Activated T-cell treated with anti-CD3 and anti-CD28 coated beads, Interleukin-2, amount 50 U/mL, for 72 hours (primary cell): ENCODE measurements at regions not wholly inside any gene's neighbourhood (a gene's known extent, or its start where the extent isn't known, plus 50 kb on each side); places are given as distances from the start of the nearest gene placed in this dataset.

ENCODE experiments used
- ATAC-seq, 2 donors: fragments of 150-1000 bp; cut with Tn5 transposase; replicated peaks in 1 of 2; 2 replicates each; pipeline ENCODE4 v1.10.0; 2021; ENCODE audit warnings: moderate library complexity in 2 of 2, mild to moderate bottlenecking in 1 of 2
- DNase-seq, 2 donors: peaks; one replicate each; pipeline ENCODE4 v3.0.0; 2021 to 2022; ENCODE audit warnings: mixed read lengths in 1 of 2
- H3K27ac Mint-ChIP-seq: one replicate; pipeline ENCODE4 v1.8.0; 2022; ENCODE audit warnings: mild to moderate bottlenecking, moderate library complexity, mixed read lengths
- H3K27me3 Mint-ChIP-seq: one replicate; pipeline ENCODE4 v1.8.0; 2022; ENCODE audit warnings: low read depth, mixed read lengths
- H3K36me3 Mint-ChIP-seq, 2 donors: one replicate each; pipeline ENCODE4 v1.8.0; 2022; ENCODE audit warnings: mixed read lengths in 2 of 2, mild to moderate bottlenecking in 1 of 2; ENCODE audit not compliant: insufficient read depth in 2 of 2
- H3K4me1 Mint-ChIP-seq: one replicate; pipeline ENCODE4 v1.8.0; 2022; ENCODE audit warnings: low read depth, mixed read lengths
- H3K4me3 Mint-ChIP-seq, 2 donors: one replicate each; pipeline ENCODE4 v1.8.0; 2022; ENCODE audit warnings: mild to moderate bottlenecking in 2 of 2, mixed read lengths in 2 of 2, moderate library complexity in 2 of 2
- H3K9me3 Mint-ChIP-seq, 2 donors: one replicate each; pipeline ENCODE4 v1.8.0; 2022; ENCODE audit warnings: mixed read lengths in 2 of 2

DNA sequence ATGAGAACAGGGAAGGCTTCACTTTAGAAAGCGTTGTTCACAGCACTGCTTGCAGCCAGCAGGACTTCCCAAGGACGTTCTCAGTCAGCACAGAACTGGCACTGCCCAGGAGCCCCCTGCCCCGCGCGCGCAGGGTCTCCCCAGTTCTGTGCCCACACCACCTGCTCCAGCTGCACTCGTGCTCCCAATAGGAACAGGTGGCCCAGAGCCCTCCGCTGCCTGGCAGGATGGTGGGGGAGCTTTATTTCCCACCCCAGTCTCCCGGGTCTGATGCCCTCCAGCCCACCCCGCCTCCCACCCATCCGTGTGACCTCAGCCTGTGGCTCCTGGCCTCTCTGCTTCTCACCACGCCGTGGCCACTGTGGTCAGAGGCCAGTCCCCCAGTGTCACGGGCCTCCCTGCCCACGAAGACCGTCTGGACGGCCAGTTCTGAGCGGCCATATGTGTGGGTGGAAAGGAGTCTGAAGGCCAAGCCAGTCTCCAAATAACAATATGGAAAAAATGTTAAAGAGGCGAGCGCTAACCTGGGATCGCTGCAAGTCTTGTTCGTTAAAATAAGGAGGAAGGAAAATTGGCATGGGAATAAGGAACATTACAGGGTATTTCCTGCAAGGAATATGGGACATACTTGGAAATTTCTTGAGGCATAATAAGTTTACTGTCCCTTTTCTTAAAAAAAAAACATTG is 54.6 kb upstream of the PCSK6 start:
- Mint-ChIP-seq H3K4me1 (no peaks in the 10 kb centered on the region), H3K27ac (no peak overlapping the region), H3K4me3 (no peak overlapping the region), H3K36me3 (peaks cover 0 to 2% of the 10 kb centered on the region in 2 donors), H3K9me3 (no peaks in the 10 kb centered on the region), H3K27me3 (peaks cover 32% of the 10 kb centered on the region)
- ATAC-seq (no peak), DNase-seq (no peak)

DNA sequence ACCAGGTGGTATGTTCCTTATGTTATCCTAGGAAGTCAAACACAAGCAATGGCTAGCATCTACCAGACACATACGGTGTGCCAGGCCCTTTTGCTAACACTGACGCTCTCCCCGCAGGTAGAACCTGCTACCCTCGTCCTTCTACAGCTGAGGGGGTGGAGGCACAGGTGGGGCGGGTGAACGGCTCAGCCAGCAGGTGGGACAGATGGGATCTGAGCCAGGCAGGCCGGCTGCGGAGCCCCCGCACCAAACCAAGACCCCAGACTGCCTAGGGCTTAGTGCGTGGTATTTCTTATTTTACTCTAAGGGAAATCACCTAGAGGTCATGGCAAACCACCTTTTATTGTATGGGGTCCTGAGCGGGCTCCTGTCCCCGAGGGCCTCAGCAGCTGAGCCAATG is 53.9 kb upstream of the PCSK6 start:
- Mint-ChIP-seq H3K27me3 (peaks cover 28% of the 10 kb centered on the region), H3K36me3 (peaks cover 0 to 2% of the 10 kb centered on the region in 2 donors), H3K9me3 (no peaks in the 10 kb centered on the region), H3K27ac (no peak overlapping the region), H3K4me1 (no peaks in the 10 kb centered on the region), H3K4me3 (no peak overlapping the region)
- ATAC-seq (no peak), DNase-seq (no peak)

DNA sequence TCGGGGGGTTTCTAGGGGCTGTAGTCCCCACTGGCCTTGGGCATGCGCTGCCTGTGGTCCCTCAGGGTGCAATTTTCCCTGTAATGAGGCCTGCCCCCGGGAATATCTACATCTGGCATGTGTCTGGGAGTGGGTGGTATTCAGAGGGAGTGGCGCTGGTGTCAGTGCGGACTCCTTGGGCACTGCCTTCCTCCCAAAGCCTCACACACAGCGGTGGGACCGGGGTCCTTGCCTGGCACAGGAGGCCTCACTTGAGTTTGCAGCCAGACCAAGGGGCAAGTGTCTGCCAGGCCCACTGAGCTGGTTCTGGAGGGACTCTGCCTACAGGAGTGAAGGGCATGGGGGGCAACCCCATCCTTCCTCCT is 53.5 kb upstream of the PCSK6 start:
- Mint-ChIP-seq H3K9me3 (no peaks in the 10 kb centered on the region), H3K27ac (no peak overlapping the region), H3K36me3 (peaks cover 0 to 2% of the 10 kb centered on the region in 2 donors), H3K4me3 (no peak overlapping the region), H3K27me3 (peaks cover 27% of the 10 kb centered on the region), H3K4me1 (no peaks in the 10 kb centered on the region)
- no peak for ATAC-seq
- no peak for DNase-seq

GRCh38 chr15:101542306-101543025 is 53.0 kb upstream of the PCSK6 start:
- no peak for ATAC-seq
- Mint-ChIP-seq H3K4me3 (no peak overlapping the region), H3K27me3 (peaks cover 22% of the 10 kb centered on the region), H3K4me1 (no peaks in the 10 kb centered on the region), H3K9me3 (no peaks in the 10 kb centered on the region), H3K27ac (no peak overlapping the region), H3K36me3 (peaks cover 0 to under 1% of the 10 kb centered on the region in 2 donors)
- no peak for DNase-seq

DNA sequence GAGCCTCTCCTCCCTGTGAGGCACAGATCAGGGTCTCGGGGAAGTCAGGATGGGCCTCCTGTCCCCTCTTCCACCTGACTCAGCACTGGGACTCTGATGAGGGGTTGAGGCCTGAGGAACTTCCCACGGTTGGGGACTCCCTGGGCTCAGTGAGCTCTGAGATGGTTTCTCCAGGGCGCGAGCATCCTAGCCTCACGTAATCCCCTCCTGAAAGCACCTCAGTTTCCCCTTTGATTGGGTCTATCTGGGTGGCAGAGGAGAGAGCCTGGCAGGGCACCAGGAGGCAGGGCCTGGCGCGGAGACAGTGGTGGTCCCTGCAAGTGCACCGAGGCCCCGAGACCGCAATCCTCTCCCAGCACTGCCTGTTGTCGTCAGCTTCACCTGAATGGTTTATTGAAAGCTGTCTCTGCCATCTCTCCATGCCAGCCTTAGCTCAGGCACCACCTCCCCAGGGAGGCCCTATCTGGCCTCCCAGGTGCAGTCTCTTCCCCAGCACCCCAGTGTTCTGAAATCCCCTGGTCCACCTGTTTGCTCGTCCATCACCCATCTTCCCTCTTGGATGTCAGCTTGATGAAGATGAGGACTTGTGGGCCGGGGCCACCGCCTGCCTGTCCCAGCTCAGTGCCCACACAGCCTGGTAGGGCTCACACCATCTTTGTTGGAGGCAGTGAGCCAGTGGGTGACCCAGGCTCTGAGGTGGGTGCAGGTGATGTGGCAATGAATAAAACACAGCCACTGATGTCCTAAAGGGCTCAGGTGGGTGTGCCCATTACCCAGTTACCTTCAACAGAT is 52.2 kb upstream of the PCSK6 start:
- H3K9me3 Mint-ChIP-seq = no peaks in the 10 kb centered on the region
- H3K27me3 Mint-ChIP-seq = peaks cover 22% of the 10 kb centered on the region
- no peaks in the 10 kb centered on the region for H3K36me3 Mint-ChIP-seq
- no peak for DNase-seq
- H3K4me1 Mint-ChIP-seq = no peaks in the 10 kb centered on the region
- no peak for ATAC-seq
- no peak overlapping the region for H3K27ac Mint-ChIP-seq
- H3K4me3 Mint-ChIP-seq = no peak overlapping the region

DNA sequence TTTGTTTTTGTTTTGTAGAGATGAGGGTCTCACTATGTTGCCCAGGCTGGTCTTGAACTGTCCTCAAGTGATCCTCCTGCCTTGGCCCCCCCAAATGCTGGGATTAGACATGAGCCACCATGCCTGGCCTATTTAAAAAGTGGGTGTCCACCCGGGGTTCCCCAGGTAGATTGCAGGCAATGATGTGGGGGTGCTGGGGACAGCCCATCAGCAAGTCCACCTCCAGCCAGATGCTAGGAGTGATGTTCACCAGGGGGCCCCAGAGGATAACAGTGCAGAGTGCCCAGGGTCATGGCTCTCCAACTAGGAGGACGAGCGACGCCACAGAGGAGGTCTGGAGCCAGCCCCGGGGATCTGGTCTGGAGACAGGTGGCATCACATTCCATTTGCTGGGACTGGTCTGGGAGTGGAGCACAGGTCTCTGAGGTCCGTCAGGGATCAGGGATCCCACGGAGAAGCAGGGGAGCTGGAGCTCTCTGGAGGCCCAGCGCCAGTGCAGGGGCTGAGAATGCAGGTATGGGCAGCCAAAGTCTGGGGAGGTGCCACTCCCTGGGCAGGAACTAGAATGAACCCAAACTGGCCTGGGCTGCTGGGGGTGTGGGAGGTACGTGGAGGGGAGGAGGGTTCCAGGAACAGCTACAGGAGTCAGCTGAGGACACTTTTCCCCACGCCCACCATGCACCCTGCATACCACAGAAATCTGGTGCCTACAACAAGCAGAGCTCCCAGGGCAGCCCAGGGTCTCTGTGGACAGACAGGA is 51.2 kb upstream of the PCSK6 start:
- H3K4me1 Mint-ChIP-seq = no peaks in the 10 kb centered on the region
- no peak overlapping the region for H3K27ac Mint-ChIP-seq
- H3K27me3 Mint-ChIP-seq = peaks cover 15% of the 10 kb centered on the region
- no peaks in the 10 kb centered on the region for H3K9me3 Mint-ChIP-seq
- no peaks in the 10 kb centered on the region for H3K36me3 Mint-ChIP-seq
- ATAC-seq (peak in 1 of 2 donors; percentile 25), DNase-seq (no peak)
- H3K4me3 Mint-ChIP-seq = no peak overlapping the region

- Mint-ChIP-seq H3K27ac (no peak overlapping the region), H3K9me3 (no peaks in the 10 kb centered on the region), H3K36me3 (no peaks in the 10 kb centered on the region), H3K4me1 (no peaks in the 10 kb centered on the region), H3K27me3 (peaks cover 12% of the 10 kb centered on the region), H3K4me3 (no peak overlapping the region)
- no peak for DNase-seq
- ATAC-seq = no peak
These were observed 50.4 kb upstream of the PCSK6 start for GRCh38 chr15:101539930-101540329.

- H3K27ac Mint-ChIP-seq = no peak overlapping the region
These were observed 50.0 kb upstream of the PCSK6 start for GRCh38 chr15:101539492-101539891.

More at GRCh38 chr15:101539492-101539891, 50.0 kb upstream of the PCSK6 start:
- no peak overlapping the region for H3K4me3 Mint-ChIP-seq
- no peak for DNase-seq
- H3K36me3 Mint-ChIP-seq = no peaks in the 10 kb centered on the region
- no peaks in the 10 kb centered on the region for H3K9me3 Mint-ChIP-seq
- no peaks in the 10 kb centered on the region for H3K4me1 Mint-ChIP-seq
- ATAC-seq = no peak
- H3K27me3 Mint-ChIP-seq = peaks cover 17% of the 10 kb centered on the region
